ENCODE measurements at regions not wholly inside any gene's neighbourhood (a gene's known extent, or its start where the extent isn't known, plus 50 kb on each side); places are given as distances from the start of the nearest gene placed in this dataset.

GRCh38 chr3:180829409-180830405, 82.8 kb upstream of the FXR1 start:
- DNase-seq: no peak

GRCh38 chr3:180835501-180835900, 77.0 kb upstream of the FXR1 start:
- no peak for DNase-seq

- no peak for DNase-seq
These were observed 75.7 kb upstream of the FXR1 start for GRCh38 chr3:180836766-180837165.

GRCh38 chr3:180854887-180855286, 57.6 kb upstream of the FXR1 start:
- DNase-seq: no peak

- DNase-seq: no peak
These were observed 57.1 kb upstream of the FXR1 start for GRCh38 chr3:180855364-180855763.

- DNase-seq: no peak
These were observed 56.5 kb upstream of the FXR1 start for GRCh38 chr3:180855956-180856355.

GRCh38 chr3:180860180-180860858, 52.2 kb upstream of the FXR1 start:
- DNase-seq: no peak

Measured in muscle of back (tissue), 3 donors.